OCI-LY1 (cell line): ENCODE measurements at regions not wholly inside any gene's neighbourhood (a gene's known extent, or its start where the extent isn't known, plus 50 kb on each side); places are given as distances from the start of the nearest gene placed in this dataset.

Experiments used
- H2AFZ ChIP-seq: fragments of 200-600 bp; sonication (generic), shearing (Covaris generic); 2 replicates; pipeline ENCODE4 v1.6.0; 2014; ENCODE audit warnings: antibody characterized with exemption, mild to moderate bottlenecking, low read length
- H3F3A ChIP-seq: fragments of 200-600 bp; sonication (generic), shearing (Covaris generic); 2 replicates; pipeline ENCODE4 v1.6.0; 2014; ENCODE audit warnings: mild to moderate bottlenecking, antibody characterized with exemption, low read length, moderate library complexity; ENCODE audit not compliant: insufficient read depth
- H3K27ac ChIP-seq: fragments of 200-600 bp; sonication (generic); 2 replicates; pipeline ENCODE4 v1.5.1; 2014; ENCODE audit warnings: low read length, mixed run types, mild to moderate bottlenecking, low read depth; ENCODE audit not compliant: poor library complexity, severe bottlenecking
- H3K27me3 ChIP-seq: fragments of 200-600 bp; sonication (generic); 2 replicates; pipeline ENCODE4 v1.6.0; 2014; ENCODE audit warnings: antibody characterized with exemption, mild to moderate bottlenecking, low read length, moderate library complexity; ENCODE audit not compliant: insufficient read depth
- H3K36me3 ChIP-seq: fragments of 200-600 bp; sonication (generic); 2 replicates; pipeline ENCODE4 v1.6.1; 2014; ENCODE audit warnings: mild to moderate bottlenecking, antibody characterized with exemption, low read length, moderate library complexity, mixed read lengths; ENCODE audit not compliant: insufficient read depth
- H3K4me1 ChIP-seq: fragments of 200-600 bp; sonication (generic); 2 replicates; pipeline ENCODE4 v1.5.1; 2014; ENCODE audit warnings: mild to moderate bottlenecking, low read length, moderate library complexity; ENCODE audit not compliant: insufficient read depth, severe bottlenecking
- H3K4me2 ChIP-seq: fragments of 200-600 bp; sonication (generic), shearing (Covaris generic); 2 replicates; pipeline ENCODE4 v1.6.1; 2014; ENCODE audit warnings: low read length
- H3K4me3 ChIP-seq: fragments of 200-600 bp; sonication (generic); 2 replicates; pipeline ENCODE4 v1.5.1; 2014; ENCODE audit warnings: low read length, low read depth, mild to moderate bottlenecking, mixed read lengths; ENCODE audit not compliant: poor library complexity, severe bottlenecking
- H3K79me2 ChIP-seq: fragments of 200-600 bp; shearing (Covaris generic); 2 replicates; pipeline ENCODE4 v1.6.1; 2016; ENCODE audit warnings: mixed run types, low read length, mixed read lengths; ENCODE audit not compliant: insufficient read depth
- H3K9ac ChIP-seq: fragments of 200-600 bp; sonication (generic), shearing (Covaris generic); 2 replicates; pipeline ENCODE4 v1.6.1; 2014; ENCODE audit warnings: mild to moderate bottlenecking, low read length, mixed read lengths
- H3K9me2 ChIP-seq: fragments of 200-600 bp; sonication (generic), shearing (Covaris generic); 2 replicates; pipeline ENCODE4 v1.6.1; 2014; ENCODE audit warnings: low read depth, mild to moderate bottlenecking, low read length, mixed read lengths
- H3K9me3 ChIP-seq: fragments of 200-600 bp; shearing (Covaris generic); 2 replicates; pipeline ENCODE4 v1.6.1; 2014; ENCODE audit warnings: low read length, mixed read lengths
- H4K20me1 ChIP-seq: fragments of 200-600 bp; sonication (generic), shearing (Covaris generic); 2 replicates; pipeline ENCODE4 v1.6.0; 2016; ENCODE audit warnings: mild to moderate bottlenecking, low read length; ENCODE audit not compliant: insufficient read depth
- CTCF ChIP-seq: fragments of 200-600 bp; sonication (generic), shearing (Covaris generic); IDR thresholded peaks from 2 replicates; pipeline ENCODE4 v1.5.1; 2017; ENCODE audit warnings: mild to moderate bottlenecking, antibody characterized with exemption, low read length, moderate library complexity, mixed read lengths
- EZH2 ChIP-seq: fragments of 200-600 bp; sonication (generic), shearing (Covaris generic); IDR thresholded peaks from 2 replicates; pipeline ENCODE4 v1.8.0; 2017; ENCODE audit warnings: borderline replicate concordance, mixed run types, mild to moderate bottlenecking, antibody characterized with exemption, low read length, moderate library complexity, mixed read lengths

GRCh38 chr2:57979158-57979557 lies 67.4 kb upstream of the VRK2 start:
- Histone ChIP-seq H3K9me2 (no peaks in the 10 kb centered on the region), H3K4me2 (no peak overlapping the region), H3F3A (no peaks in the 10 kb centered on the region), H3K27ac (no peak overlapping the region), H2AFZ (no peak overlapping the region), H3K9me3 (no peaks in the 10 kb centered on the region), H4K20me1 (no peaks in the 10 kb centered on the region), H3K27me3 (no peaks in the 10 kb centered on the region), H3K36me3 (no peaks in the 10 kb centered on the region), H3K4me1 (no peaks in the 10 kb centered on the region), H3K4me3 (no peak overlapping the region), H3K9ac (no peak overlapping the region), H3K79me2 (no peaks in the 10 kb centered on the region)
- no peak for TF ChIP-seq EZH2
- no peak for TF ChIP-seq CTCF

- H3K9me3 ChIP-seq, result no peaks in the 10 kb centered on the region
- TF ChIP-seq CTCF (no peak), EZH2 (no peak)
- no peak overlapping the region for H3K27ac ChIP-seq
These were observed 65.4 kb upstream of the VRK2 start for GRCh38 chr2:57981083-57981768.

DNA sequence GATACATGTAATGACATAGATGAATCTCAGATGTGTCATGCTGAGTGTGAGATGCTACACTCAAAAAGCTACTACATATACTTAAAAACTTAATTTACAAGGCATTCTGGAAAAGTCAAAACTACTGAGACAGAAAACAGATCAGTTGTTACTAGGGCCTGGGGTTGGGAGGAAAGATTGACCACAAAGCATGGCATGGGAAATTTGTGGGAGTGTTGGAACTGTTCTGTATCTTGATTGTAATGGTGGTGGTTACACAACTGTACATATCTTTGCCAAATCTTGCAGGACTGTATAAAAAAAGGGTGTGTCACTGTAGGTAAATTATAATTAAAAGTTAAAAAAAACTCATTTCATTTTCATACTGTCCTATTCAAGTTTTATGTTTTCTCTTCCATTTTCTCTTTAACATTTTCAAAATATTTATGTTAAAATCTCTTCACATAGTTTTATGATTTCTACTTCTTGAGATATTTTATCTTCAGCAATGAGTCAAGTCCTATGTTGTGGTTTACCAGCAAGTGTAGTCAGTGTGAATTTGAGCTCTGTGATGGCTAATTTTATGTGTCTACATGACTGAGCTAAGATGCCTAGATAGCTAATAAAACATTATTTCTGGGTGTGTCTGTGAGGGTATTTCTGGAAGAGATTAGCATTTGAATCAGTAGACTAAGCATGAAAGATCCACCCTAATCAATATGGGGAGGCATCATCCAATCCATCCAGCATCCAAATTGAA lies 58.6 kb upstream of the VRK2 start:
- TF ChIP-seq EZH2 (no peak), CTCF (no peak)
- H3F3A ChIP-seq, result no peaks in the 10 kb centered on the region
- no peaks in the 10 kb centered on the region for H3K4me1 ChIP-seq
- no peak overlapping the region for H3K9ac ChIP-seq
- H3K4me2 ChIP-seq, result no peak overlapping the region
- H3K27ac ChIP-seq, result no peak overlapping the region
- no peaks in the 10 kb centered on the region for H4K20me1 ChIP-seq
- no peaks in the 10 kb centered on the region for H3K9me2 ChIP-seq
- no peaks in the 10 kb centered on the region for H3K36me3 ChIP-seq
- H3K79me2 ChIP-seq, result no peaks in the 10 kb centered on the region
- no peaks in the 10 kb centered on the region for H3K27me3 ChIP-seq
- no peak overlapping the region for H3K4me3 ChIP-seq
- no peaks in the 10 kb centered on the region for H3K9me3 ChIP-seq
- H2AFZ ChIP-seq, result no peak overlapping the region

More at GRCh38 chr2:57981083-57981768, 65.4 kb upstream of the VRK2 start:
- H3K36me3 ChIP-seq, result no peaks in the 10 kb centered on the region
- no peaks in the 10 kb centered on the region for H3K79me2 ChIP-seq
- H3K27me3 ChIP-seq, result no peaks in the 10 kb centered on the region
- no peaks in the 10 kb centered on the region for H3F3A ChIP-seq
- H3K4me2 ChIP-seq, result no peak overlapping the region
- H4K20me1 ChIP-seq, result no peaks in the 10 kb centered on the region
- no peak overlapping the region for H2AFZ ChIP-seq
- H3K4me1 ChIP-seq, result no peaks in the 10 kb centered on the region
- H3K9me2 ChIP-seq, result no peaks in the 10 kb centered on the region
- H3K9ac ChIP-seq, result no peak overlapping the region
- no peak overlapping the region for H3K4me3 ChIP-seq
